ENCODE measurements at regions not wholly inside any gene's neighbourhood (a gene's known extent, or its start where the extent isn't known, plus 50 kb on each side); places are given as distances from the start of the nearest gene placed in this dataset.

DNA sequence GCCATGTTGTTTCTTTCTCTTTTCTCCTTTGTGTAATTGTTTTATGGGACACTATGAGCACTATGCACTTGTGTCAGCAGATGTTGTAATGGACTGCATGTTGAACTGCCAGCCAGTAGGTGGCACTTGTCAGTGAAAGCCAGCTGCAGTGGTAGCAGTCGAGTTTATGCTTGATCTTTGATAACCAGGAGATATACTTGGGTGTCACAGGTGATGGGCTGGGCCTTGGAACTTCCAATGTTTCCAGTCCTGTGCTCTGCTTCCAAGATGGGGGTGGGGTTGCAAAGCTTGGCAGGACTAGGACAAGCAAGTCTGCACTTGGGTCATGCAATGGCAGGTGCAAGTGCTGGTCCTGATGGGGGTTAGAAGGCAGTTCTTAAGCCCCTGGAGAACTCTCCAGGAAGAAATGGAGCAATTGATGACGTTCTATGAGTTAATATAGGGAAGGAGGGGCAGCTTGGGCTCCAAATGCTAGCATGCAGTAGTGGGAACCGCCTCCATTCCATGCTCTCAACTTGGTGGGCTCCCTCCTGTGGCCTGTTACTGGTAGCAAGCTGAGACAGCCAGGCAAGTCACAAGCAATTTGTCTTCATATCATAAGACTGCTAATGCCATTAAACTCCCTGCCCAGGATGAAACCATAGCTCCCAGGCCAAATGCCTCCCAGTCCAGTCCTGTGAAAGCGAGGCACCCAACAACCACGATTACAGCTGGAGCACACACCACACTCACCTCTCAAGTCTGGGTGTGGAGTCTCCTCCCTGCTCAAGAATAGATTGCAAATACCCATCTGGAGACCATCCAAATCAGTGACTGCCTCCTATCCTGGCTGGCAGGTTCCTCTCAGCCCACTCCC is 287.2 kb downstream of the CGGBP1 start:
- DNase-seq, result peak; percentile 59

More for the DNA sequence above, 287.2 kb downstream of the CGGBP1 start:
- Histone ChIP-seq H3K4me1 (ENCODE audit: insufficient read depth, low read length) (no peaks in the 10 kb centered on the region), H4K91ac (ENCODE audit: insufficient read length, low read depth, low read length) (no peak overlapping the region), H2AFZ (ENCODE audit: low read length) (no peak overlapping the region), H3K9ac (ENCODE audit: extremely low read depth, insufficient read length, low read length) (no peak overlapping the region), H3K18ac (ENCODE audit: insufficient read length, low read depth, low read length) (no peak overlapping the region), H2BK120ac (ENCODE audit: low read depth, low read length, poor library complexity, severe bottlenecking) (no peak overlapping the region), H4K20me1 (ENCODE audit: control insufficient read depth, insufficient read depth, insufficient read length) (no peaks in the 10 kb centered on the region), H4K8ac (replicated peaks; ENCODE audit: insufficient read length, low read depth, low read length) (no peak overlapping the region), H3T11ph (ENCODE audit: low read length) (no peak overlapping the region), H2BK15ac (ENCODE audit: low read depth, low read length) (no peak overlapping the region), H3K14ac (ENCODE audit: insufficient read depth, low read length) (no peak overlapping the region), H3K79me1 (ENCODE audit: insufficient read depth, low read depth, low read length, poor library complexity, severe bottlenecking) (no peaks in the 10 kb centered on the region), H3K4ac (ENCODE audit: low read depth, low read length) (no peak overlapping the region), H2BK20ac (ENCODE audit: low read depth, low read length, poor library complexity, severe bottlenecking) (no peak overlapping the region), H4K5ac (ENCODE audit: insufficient read length, low read depth, low read length) (no peak overlapping the region), H3K23me2 (ENCODE audit: insufficient read length, low read depth, low read length, poor library complexity, severe bottlenecking) (no peaks in the 10 kb centered on the region), H3K23ac (ENCODE audit: insufficient read length, low read depth, low read length) (no peak overlapping the region), H2AK5ac (ENCODE audit: insufficient read length, low read length) (no peak overlapping the region), H3K56ac (ENCODE audit: insufficient read length, low read depth, low read length) (no peak overlapping the region), H2BK12ac (ENCODE audit: insufficient read length, low read depth, low read length) (no peak overlapping the region), H3K27me3 (ENCODE audit: insufficient read depth, low read length) (no peaks in the 10 kb centered on the region), H3K79me2 (ENCODE audit: insufficient read depth, low read length) (no peaks in the 10 kb centered on the region), H2BK5ac (ENCODE audit: insufficient read length, low read length) (no peak overlapping the region), H3K9me3 (ENCODE audit: control insufficient read depth, low read depth, low read length) (no peaks in the 10 kb centered on the region), H3K4me2 (ENCODE audit: insufficient read depth, insufficient read length, low read length) (no peak overlapping the region), H3K27ac (ENCODE audit: insufficient read length, low read depth, low read length) (no peak overlapping the region)
- Mint-ChIP-seq H3K27me3 (ENCODE audit: low read depth) (no peaks in the 10 kb centered on the region), H3K27ac (no peak overlapping the region), H3K4me3 (no peak overlapping the region), H3K9me3 (peaks cover 0 to 8% of the 10 kb centered on the region in 2 experiments; a peak in 2 of 5 replicates), H3K4me1 (peaks cover 0 to 5% of the 10 kb centered on the region in 2 experiments; a peak in 3 of 4 replicates), H3K36me3 (ENCODE audit: insufficient read depth in 1 of 3, low read depth in 3 of 3) (peaks cover 0 to 2% (median 0%) of the 10 kb centered on the region in 3 experiments; a peak in 1 of 7 replicates)
- WGBS (ENCODE audit: extremely low coverage, insufficient read length, low lambda C conversion rate), result no CpG with 5 or more reads among the region's 5 CpGs
- TF ChIP-seq, protein P1, sequence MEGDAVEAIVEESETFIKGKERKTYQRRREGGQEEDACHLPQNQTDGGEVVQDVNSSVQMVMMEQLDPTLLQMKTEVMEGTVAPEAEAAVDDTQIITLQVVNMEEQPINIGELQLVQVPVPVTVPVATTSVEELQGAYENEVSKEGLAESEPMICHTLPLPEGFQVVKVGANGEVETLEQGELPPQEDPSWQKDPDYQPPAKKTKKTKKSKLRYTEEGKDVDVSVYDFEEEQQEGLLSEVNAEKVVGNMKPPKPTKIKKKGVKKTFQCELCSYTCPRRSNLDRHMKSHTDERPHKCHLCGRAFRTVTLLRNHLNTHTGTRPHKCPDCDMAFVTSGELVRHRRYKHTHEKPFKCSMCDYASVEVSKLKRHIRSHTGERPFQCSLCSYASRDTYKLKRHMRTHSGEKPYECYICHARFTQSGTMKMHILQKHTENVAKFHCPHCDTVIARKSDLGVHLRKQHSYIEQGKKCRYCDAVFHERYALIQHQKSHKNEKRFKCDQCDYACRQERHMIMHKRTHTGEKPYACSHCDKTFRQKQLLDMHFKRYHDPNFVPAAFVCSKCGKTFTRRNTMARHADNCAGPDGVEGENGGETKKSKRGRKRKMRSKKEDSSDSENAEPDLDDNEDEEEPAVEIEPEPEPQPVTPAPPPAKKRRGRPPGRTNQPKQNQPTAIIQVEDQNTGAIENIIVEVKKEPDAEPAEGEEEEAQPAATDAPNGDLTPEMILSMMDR (conservative IDR thresholded peaks at IDR 0.05), result peak; percentile 77

All from H9 (cell line).